ENCODE measurements at regions not wholly inside any gene's neighbourhood (a gene's known extent, or its start where the extent isn't known, plus 50 kb on each side); places are given as distances from the start of the nearest gene placed in this dataset.

- no peaks in the 10 kb centered on the region for H3K27me3 ChIP-seq (replicated peaks; ENCODE audit: insufficient read depth)
- H3K36me3 ChIP-seq = no peaks in the 10 kb centered on the region
Measured at GRCh38 chr18:43719267-43719795, 442.0 kb upstream of the SYT4 start.

GRCh38 chr18:43720041-43720440, 442.8 kb upstream of the SYT4 start:
- no peak for TF ChIP-seq CTCF (IDR thresholded peaks at IDR 0.05)
- ATAC-seq (ENCODE audit: insufficient number of reproducible peaks, low FRiP score, low read depth) (no peak), DNase-seq (ENCODE audit: low spot score) (no peak)
- Histone ChIP-seq H3K4me1 (ENCODE audit: control insufficient read depth in 1 of 2, low read depth in 2 of 2) (no peaks in the 10 kb centered on the region), H3K27ac (no peak overlapping the region), H3K36me3 (no peaks in the 10 kb centered on the region), H3K9me3 (no peaks in the 10 kb centered on the region), H3K27me3 (replicated peaks; ENCODE audit: insufficient read depth) (no peaks in the 10 kb centered on the region), H3K4me3 (no peak overlapping the region)

More at GRCh38 chr18:43719267-43719795, 442.0 kb upstream of the SYT4 start:
- H3K4me3 ChIP-seq = no peak overlapping the region
- H3K9me3 ChIP-seq = no peaks in the 10 kb centered on the region
- no peak for TF ChIP-seq CTCF (IDR thresholded peaks at IDR 0.05)
- no peak for DNase-seq (ENCODE audit: low spot score)
- no peaks in the 10 kb centered on the region for H3K4me1 ChIP-seq (ENCODE audit: control insufficient read depth in 1 of 2, low read depth in 2 of 2)
- H3K27ac ChIP-seq = no peak overlapping the region
- no peak for ATAC-seq (ENCODE audit: insufficient number of reproducible peaks, low FRiP score, low read depth)

- no peaks in the 10 kb centered on the region for H3K27me3 ChIP-seq (replicated peaks; ENCODE audit: insufficient read depth)
- H3K9me3 ChIP-seq = no peaks in the 10 kb centered on the region
- DNase-seq (ENCODE audit: low spot score) (no peak), ATAC-seq (ENCODE audit: insufficient number of reproducible peaks, low FRiP score, low read depth) (no peak)
- TF ChIP-seq CTCF (IDR thresholded peaks at IDR 0.05) = no peak
- H3K4me3 ChIP-seq = no peak overlapping the region
- no peaks in the 10 kb centered on the region for H3K36me3 ChIP-seq
- H3K27ac ChIP-seq = no peak overlapping the region
- no peaks in the 10 kb centered on the region for H3K4me1 ChIP-seq (ENCODE audit: control insufficient read depth in 1 of 2, low read depth in 2 of 2)
Measured at GRCh38 chr18:43735570-43735969, 458.3 kb upstream of the SYT4 start.

GRCh38 chr18:43744960-43745745, 467.9 kb upstream of the SYT4 start:
- TF ChIP-seq CTCF (IDR thresholded peaks at IDR 0.05) = no peak

GRCh38 chr18:43751203-43751602, 473.9 kb upstream of the SYT4 start:
- no peak for TF ChIP-seq CTCF (IDR thresholded peaks at IDR 0.05)
- Histone ChIP-seq H3K27me3 (replicated peaks; ENCODE audit: insufficient read depth) (no peaks in the 10 kb centered on the region), H3K4me3 (no peak overlapping the region), H3K4me1 (ENCODE audit: control insufficient read depth in 1 of 2, low read depth in 2 of 2) (no peaks in the 10 kb centered on the region), H3K36me3 (no peaks in the 10 kb centered on the region), H3K27ac (no peak overlapping the region), H3K9me3 (no peaks in the 10 kb centered on the region)
- DNase-seq (ENCODE audit: low spot score) = no peak
- no peak for ATAC-seq (ENCODE audit: insufficient number of reproducible peaks, low FRiP score, low read depth)

More at GRCh38 chr18:43744960-43745745, 467.9 kb upstream of the SYT4 start:
- H3K9me3 ChIP-seq = no peaks in the 10 kb centered on the region
- H3K4me1 ChIP-seq (ENCODE audit: control insufficient read depth in 1 of 2, low read depth in 2 of 2) = no peaks in the 10 kb centered on the region
- DNase-seq (ENCODE audit: low spot score) = no peak
- no peaks in the 10 kb centered on the region for H3K36me3 ChIP-seq
- no peaks in the 10 kb centered on the region for H3K27me3 ChIP-seq (replicated peaks; ENCODE audit: insufficient read depth)
- no peak for ATAC-seq (ENCODE audit: insufficient number of reproducible peaks, low FRiP score, low read depth)
- no peak overlapping the region for H3K4me3 ChIP-seq
- no peak overlapping the region for H3K27ac ChIP-seq

Data from thoracic aorta (tissue), 2 donors.